BLaER1 treated with 17β-estradiol and CSF1 and Interleukin-3, amounts not matched to agents 10 nM and 100 nM (cell line): ENCODE measurements at regions not wholly inside any gene's neighbourhood (a gene's known extent, or its start where the extent isn't known, plus 50 kb on each side); places are given as distances from the start of the nearest gene placed in this dataset.

Experiments used
- H3K27ac ChIP-seq, 11 experiments: shearing (Covaris generic); formaldehyde crosslinking; 2 replicates each; pipeline ENCODE4 v1.8.1; 2022
- H3K27me3 ChIP-seq, 11 experiments: shearing (Covaris generic); formaldehyde crosslinking; 2 replicates each; pipeline ENCODE4 v1.8.1; 2022
- H3K36me3 ChIP-seq, 11 experiments: shearing (Covaris generic); formaldehyde crosslinking; 2 replicates each; pipeline ENCODE4 v1.8.1; 2022
- H3K4me1 ChIP-seq, 10 experiments: shearing (Covaris generic); formaldehyde crosslinking; 2 replicates each; pipeline ENCODE4 v1.8.1; 2022
- H3K4me2 ChIP-seq, 11 experiments: shearing (Covaris generic); formaldehyde crosslinking; 2 replicates each; pipeline ENCODE4 v1.8.1; 2022
- H3K4me3 ChIP-seq, 10 experiments: shearing (Covaris generic); formaldehyde crosslinking; 2 replicates each; pipeline ENCODE4 v1.8.1; 2022
- H3K9ac ChIP-seq, 11 experiments: shearing (Covaris generic); formaldehyde crosslinking; 2 replicates each; pipeline ENCODE4 v1.8.1; 2022
- H3K9me3 ChIP-seq, 11 experiments: shearing (Covaris generic); formaldehyde crosslinking; replicated peaks in 1 of 11; 2 replicates each; pipeline ENCODE4 v1.8.1; 2022
- H4K20me1 ChIP-seq, 11 experiments: shearing (Covaris generic); formaldehyde crosslinking; 2 replicates each; pipeline ENCODE4 v1.8.1; 2022
- Cebpa-rat ChIP-seq, 11 experiments: shearing (Covaris generic); IDR thresholded peaks; 2 replicates each; pipeline ENCODE4 v1.8.1; 2022

GRCh38 chr10:47160967-47161366 lies 139.0 kb upstream of the GDF10 start:
- no peaks in the 10 kb centered on the region for H4K20me1 ChIP-seq
- peaks cover 0 to under 1% (median 0%) of the 10 kb centered on the region in 11 experiments; a peak in 3 of 22 replicates for H3K9me3 ChIP-seq
- no peak overlapping the region for H3K4me3 ChIP-seq
- no peak overlapping the region for H3K9ac ChIP-seq
- no peak for TF ChIP-seq Cebpa-rat (IDR thresholded peaks at IDR 0.05)
- H3K4me1 ChIP-seq = peaks cover 9 to 43% (median 24%) of the 10 kb centered on the region in 10 experiments
- H3K27ac ChIP-seq = peak overlapping the region in 5 of 11 experiments; percentile 12 to 75 (median 51); a peak in 6 of 22 replicates
- H3K27me3 ChIP-seq = 0 out of 22 replicates have a peak, but pooled peaks cover 0 to 5% (median 0%) of the 10 kb centered on the region in 11 experiments
- peak overlapping the region in 8 of 11 experiments; percentile 20 to 77 (median 64); a peak in 13 of 22 replicates for H3K4me2 ChIP-seq
- H3K36me3 ChIP-seq = no peaks in the 10 kb centered on the region

GRCh38 chr10:47161465-47161864 lies 138.5 kb upstream of the GDF10 start:
- Histone ChIP-seq H3K4me2 (peak overlapping the region in 7 of 11 experiments; percentile 22 to 77 (median 70); a peak in 10 of 22 replicates), H3K9me3 (peaks cover under 1 to 6% (median 4%) of the 10 kb centered on the region in 11 experiments; a peak in 17 of 22 replicates), H3K4me1 (peaks cover 13 to 48% (median 29%) of the 10 kb centered on the region in 10 experiments)

GRCh38 chr10:47164126-47164799 lies 135.7 kb upstream of the GDF10 start:
- peaks cover 13 to 62% (median 30%) of the 10 kb centered on the region in 10 experiments for H3K4me1 ChIP-seq
- no peak overlapping the region for H3K4me3 ChIP-seq
- H3K4me2 ChIP-seq = peak overlapping the region in 5 of 11 experiments; percentile 77 to 93 (median 85); a peak in 7 of 22 replicates
- TF ChIP-seq Cebpa-rat (IDR thresholded peaks at IDR 0.05) = no peak
- H3K9me3 ChIP-seq = peaks cover 6 to 14% (median 12%) of the 10 kb centered on the region in 11 experiments; a peak in 17 of 22 replicates
- H3K27me3 ChIP-seq = 0 out of 22 replicates have a peak, but pooled peaks cover 0 to 5% (median 0%) of the 10 kb centered on the region in 11 experiments
- H3K36me3 ChIP-seq = no peaks in the 10 kb centered on the region
- H3K9ac ChIP-seq = no peak overlapping the region
- H3K27ac ChIP-seq = no peak overlapping the region
- no peaks in the 10 kb centered on the region for H4K20me1 ChIP-seq

More at GRCh38 chr10:47161465-47161864, 138.5 kb upstream of the GDF10 start:
- H3K27me3 ChIP-seq = 0 out of 22 replicates have a peak, but pooled peaks cover 0 to 5% (median 0%) of the 10 kb centered on the region in 11 experiments
- H3K27ac ChIP-seq = peak overlapping the region in 3 of 11 experiments; percentile 51 to 75 (median 55); a peak in 5 of 22 replicates
- H3K36me3 ChIP-seq = no peaks in the 10 kb centered on the region
- H3K9ac ChIP-seq = no peak overlapping the region
- H4K20me1 ChIP-seq = no peaks in the 10 kb centered on the region
- TF ChIP-seq Cebpa-rat (IDR thresholded peaks at IDR 0.05) = no peak
- no peak overlapping the region for H3K4me3 ChIP-seq

- TF ChIP-seq Cebpa-rat (IDR thresholded peaks at IDR 0.05) = no peak
- H3K4me3 ChIP-seq = no peak overlapping the region
- 0 out of 22 replicates have a peak, but pooled peaks cover 0 to 5% (median 0%) of the 10 kb centered on the region in 11 experiments for H3K27me3 ChIP-seq
- H3K4me2 ChIP-seq = peak overlapping the region in 7 of 11 experiments; percentile 75 to 93 (median 84); a peak in 12 of 22 replicates
- H3K36me3 ChIP-seq = no peaks in the 10 kb centered on the region
- peaks cover 6 to 16% (median 13%) of the 10 kb centered on the region in 11 experiments; a peak in 18 of 22 replicates for H3K9me3 ChIP-seq
- peak overlapping the region in 2 of 11 experiments; percentile 83 to 84; a peak in 2 of 22 replicates for H3K27ac ChIP-seq
- no peaks in the 10 kb centered on the region for H4K20me1 ChIP-seq
- H3K4me1 ChIP-seq = peaks cover 13 to 60% (median 30%) of the 10 kb centered on the region in 10 experiments
- H3K9ac ChIP-seq = no peak overlapping the region
These were observed 135.2 kb upstream of the GDF10 start for GRCh38 chr10:47164800-47165128.

GRCh38 chr10:47165168-47165710 lies 134.8 kb upstream of the GDF10 start:
- Histone ChIP-seq H4K20me1 (no peaks in the 10 kb centered on the region), H3K9ac (peak overlapping the region in 10 of 11 experiments; percentile 50 to 74 (median 67); a peak in 20 of 22 replicates), H3K4me2 (peak overlapping the region; percentile 58 to 93 (median 81)), H3K9me3 (peaks cover 6 to 20% (median 14%) of the 10 kb centered on the region in 11 experiments; a peak in 18 of 22 replicates), H3K36me3 (no peaks in the 10 kb centered on the region), H3K27ac (peak overlapping the region in 10 of 11 experiments; percentile 47 to 84 (median 76); a peak in 21 of 22 replicates), H3K4me3 (peak overlapping the region in 7 of 10 experiments; percentile 19 to 46 (median 31); a peak in 10 of 20 replicates), H3K4me1 (peaks cover 13 to 55% (median 30%) of the 10 kb centered on the region in 10 experiments), H3K27me3 (0 out of 22 replicates have a peak, but pooled peaks cover 0 to 5% (median 0%) of the 10 kb centered on the region in 11 experiments)
- no peak for TF ChIP-seq Cebpa-rat (IDR thresholded peaks at IDR 0.05)

GRCh38 chr10:47165711-47166404 lies 134.1 kb upstream of the GDF10 start:
- 0 out of 22 replicates have a peak, but pooled peaks cover 0 to 5% (median 0%) of the 10 kb centered on the region in 11 experiments for H3K27me3 ChIP-seq
- peak overlapping the region; percentile 58 to 93 (median 81) for H3K4me2 ChIP-seq
- peaks cover 6 to 24% (median 15%) of the 10 kb centered on the region in 11 experiments; a peak in 19 of 22 replicates for H3K9me3 ChIP-seq
- H3K4me3 ChIP-seq = peak overlapping the region in 7 of 10 experiments; percentile 19 to 46 (median 31); a peak in 11 of 20 replicates
- H4K20me1 ChIP-seq = no peaks in the 10 kb centered on the region
- peaks cover 13 to 49% (median 24%) of the 10 kb centered on the region in 10 experiments for H3K4me1 ChIP-seq
- peak overlapping the region in 10 of 11 experiments; percentile 50 to 74 (median 67); a peak in 20 of 22 replicates for H3K9ac ChIP-seq
- peak overlapping the region; percentile 23 to 84 (median 75); a peak in 21 of 22 replicates for H3K27ac ChIP-seq
- no peaks in the 10 kb centered on the region for H3K36me3 ChIP-seq
- no peak for TF ChIP-seq Cebpa-rat (IDR thresholded peaks at IDR 0.05)

GRCh38 chr10:47166405-47166777 lies 133.6 kb upstream of the GDF10 start:
- peak overlapping the region in 3 of 10 experiments; percentile 42 to 46 (median 45); a peak in 2 of 20 replicates for H3K4me3 ChIP-seq
- H4K20me1 ChIP-seq = no peaks in the 10 kb centered on the region
- peak overlapping the region; percentile 23 to 84 (median 75); a peak in 21 of 22 replicates for H3K27ac ChIP-seq

More at GRCh38 chr10:47166405-47166777, 133.6 kb upstream of the GDF10 start:
- no peak for TF ChIP-seq Cebpa-rat (IDR thresholded peaks at IDR 0.05)
- H3K36me3 ChIP-seq = no peaks in the 10 kb centered on the region
- H3K4me2 ChIP-seq = peak overlapping the region; percentile 58 to 93 (median 81)
- H3K27me3 ChIP-seq = 0 out of 22 replicates have a peak, but pooled peaks cover 0 to 5% (median 0%) of the 10 kb centered on the region in 11 experiments
- peaks cover 13 to 43% (median 19%) of the 10 kb centered on the region in 10 experiments for H3K4me1 ChIP-seq
- peak overlapping the region in 8 of 11 experiments; percentile 50 to 74 (median 64); a peak in 13 of 22 replicates for H3K9ac ChIP-seq
- H3K9me3 ChIP-seq = peaks cover 6 to 24% (median 15%) of the 10 kb centered on the region in 11 experiments; a peak in 19 of 22 replicates
